ENCODE measurements at regions not wholly inside any gene's neighbourhood (a gene's known extent, or its start where the extent isn't known, plus 50 kb on each side); places are given as distances from the start of the nearest gene placed in this dataset.

- TF ChIP-seq CTCF (tag by site-specific recombination; IDR thresholded peaks at IDR 0.05) (no peak), BCL11B (tag by site-specific recombination; IDR thresholded peaks at IDR 0.05; ENCODE audit: low read depth) (no peak), ATF2 (tag by site-specific recombination; IDR thresholded peaks at IDR 0.05; ENCODE audit: low read depth) (no peak), ZBTB1 (tag by site-specific recombination; IDR thresholded peaks at IDR 0.05) (no peak)
Measured at GRCh38 chr9:105173826-105174225, 70.6 kb upstream of the SLC44A1 start.
